Calu3 (cell line): ENCODE measurements at regions not wholly inside any gene's neighbourhood (a gene's known extent, or its start where the extent isn't known, plus 50 kb on each side); places are given as distances from the start of the nearest gene placed in this dataset.

ENCODE experiments used
- BruUV-seq: library from RNA; stranded (reverse); fragments of 400-500 nt; replicated peaks from 2 replicates; lab custom pipeline; 2021; lab: Mats Ljungman, UMichigan
- CTCF ChIA-PET: fragments of 300-600 bp; sonication (Branson Sonifier 250); formaldehyde crosslinking; loops from one replicate; lab custom pipeline; 2022; ENCODE audit warnings: antibody characterized with exemption; lab: Charles Lee
- DNase-seq: peaks from one replicate; pipeline ENCODE4 v3.0.0; 2022
- H3K27ac Mint-ChIP-seq: one replicate; pipeline ENCODE4 v1.8.0; 2022; ENCODE audit warnings: mixed read lengths; ENCODE audit not compliant: unreplicated experiment
- H3K27me3 Mint-ChIP-seq: one replicate; pipeline ENCODE4 v1.8.0; 2022; ENCODE audit warnings: mixed read lengths; ENCODE audit not compliant: unreplicated experiment
- H3K36me3 Mint-ChIP-seq: one replicate; pipeline ENCODE4 v1.8.0; 2022; ENCODE audit warnings: mild to moderate bottlenecking, moderate library complexity, mixed read lengths; ENCODE audit not compliant: insufficient read depth, unreplicated experiment
- H3K4me1 Mint-ChIP-seq: one replicate; pipeline ENCODE4 v1.8.0; 2022; ENCODE audit warnings: mild to moderate bottlenecking, low read depth, mixed read lengths; ENCODE audit not compliant: unreplicated experiment
- H3K4me3 Mint-ChIP-seq: one replicate; pipeline ENCODE4 v1.8.0; 2022; ENCODE audit warnings: mild to moderate bottlenecking, low read depth, moderate library complexity, mixed read lengths; ENCODE audit not compliant: unreplicated experiment
- H3K9me3 Mint-ChIP-seq: one replicate; pipeline ENCODE4 v1.8.0; 2022; ENCODE audit warnings: low read depth, mixed read lengths; ENCODE audit not compliant: unreplicated experiment
- intact Hi-C: fragments of 100-400 bp; cut with micrococcal nuclease; formaldehyde crosslinking; loops from one replicate; pipeline ENCODE4 v1.10.0; 2022; ENCODE audit not compliant: unreplicated experiment
- TF ChIP-seq, protein P1 (sequence below): fragments of 200-600 bp; IDR thresholded peaks from one replicate; pipeline ENCODE4 v1.8.0; 2022; ENCODE audit warnings: antibody characterized with exemption; ENCODE audit not compliant: unreplicated experiment

- CTCF ChIA-PET, result no interaction called here
- Mint-ChIP-seq H3K4me1 (no peaks in the 10 kb centered on the region), H3K4me3 (no peak overlapping the region), H3K27me3 (no peaks in the 10 kb centered on the region), H3K27ac (no peak overlapping the region), H3K36me3 (no peaks in the 10 kb centered on the region), H3K9me3 (peaks cover 3% of the 10 kb centered on the region)
- intact Hi-C loops, result no loop called here
- TF ChIP-seq, protein P1, sequence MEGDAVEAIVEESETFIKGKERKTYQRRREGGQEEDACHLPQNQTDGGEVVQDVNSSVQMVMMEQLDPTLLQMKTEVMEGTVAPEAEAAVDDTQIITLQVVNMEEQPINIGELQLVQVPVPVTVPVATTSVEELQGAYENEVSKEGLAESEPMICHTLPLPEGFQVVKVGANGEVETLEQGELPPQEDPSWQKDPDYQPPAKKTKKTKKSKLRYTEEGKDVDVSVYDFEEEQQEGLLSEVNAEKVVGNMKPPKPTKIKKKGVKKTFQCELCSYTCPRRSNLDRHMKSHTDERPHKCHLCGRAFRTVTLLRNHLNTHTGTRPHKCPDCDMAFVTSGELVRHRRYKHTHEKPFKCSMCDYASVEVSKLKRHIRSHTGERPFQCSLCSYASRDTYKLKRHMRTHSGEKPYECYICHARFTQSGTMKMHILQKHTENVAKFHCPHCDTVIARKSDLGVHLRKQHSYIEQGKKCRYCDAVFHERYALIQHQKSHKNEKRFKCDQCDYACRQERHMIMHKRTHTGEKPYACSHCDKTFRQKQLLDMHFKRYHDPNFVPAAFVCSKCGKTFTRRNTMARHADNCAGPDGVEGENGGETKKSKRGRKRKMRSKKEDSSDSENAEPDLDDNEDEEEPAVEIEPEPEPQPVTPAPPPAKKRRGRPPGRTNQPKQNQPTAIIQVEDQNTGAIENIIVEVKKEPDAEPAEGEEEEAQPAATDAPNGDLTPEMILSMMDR, result no peak
- DNase-seq, result no peak
- BruUV-seq, result no TSS peak
Measured at GRCh38 chrX:138908577-138908976, 197.1 kb upstream of the FGF13 start.

GRCh38 chrX:138897621-138898492 lies 186.3 kb upstream of the FGF13 start:
- H3K9me3 Mint-ChIP-seq, result peaks cover 9% of the 10 kb centered on the region
- TF ChIP-seq, protein P1, result no peak
- CTCF ChIA-PET, result no interaction called here
- no peaks in the 10 kb centered on the region for H3K4me1 Mint-ChIP-seq
- BruUV-seq, result no TSS peak
- H3K27ac Mint-ChIP-seq, result no peak overlapping the region
- intact Hi-C loops, result no loop called here
- H3K27me3 Mint-ChIP-seq, result no peaks in the 10 kb centered on the region
- no peaks in the 10 kb centered on the region for H3K36me3 Mint-ChIP-seq
- no peak overlapping the region for H3K4me3 Mint-ChIP-seq
- DNase-seq, result no peak

GRCh38 chrX:138890491-138890890 lies 179.0 kb upstream of the FGF13 start:
- no peak overlapping the region for H3K4me3 Mint-ChIP-seq
- DNase-seq, result no peak
- H3K27ac Mint-ChIP-seq, result no peak overlapping the region
- TF ChIP-seq, protein P1, result no peak
- H3K27me3 Mint-ChIP-seq, result no peaks in the 10 kb centered on the region
- H3K9me3 Mint-ChIP-seq, result peaks cover 4% of the 10 kb centered on the region
- intact Hi-C loops, result no loop called here
- BruUV-seq, result no TSS peak
- H3K4me1 Mint-ChIP-seq, result no peaks in the 10 kb centered on the region
- H3K36me3 Mint-ChIP-seq, result no peaks in the 10 kb centered on the region
- CTCF ChIA-PET, result no interaction called here

DNA sequence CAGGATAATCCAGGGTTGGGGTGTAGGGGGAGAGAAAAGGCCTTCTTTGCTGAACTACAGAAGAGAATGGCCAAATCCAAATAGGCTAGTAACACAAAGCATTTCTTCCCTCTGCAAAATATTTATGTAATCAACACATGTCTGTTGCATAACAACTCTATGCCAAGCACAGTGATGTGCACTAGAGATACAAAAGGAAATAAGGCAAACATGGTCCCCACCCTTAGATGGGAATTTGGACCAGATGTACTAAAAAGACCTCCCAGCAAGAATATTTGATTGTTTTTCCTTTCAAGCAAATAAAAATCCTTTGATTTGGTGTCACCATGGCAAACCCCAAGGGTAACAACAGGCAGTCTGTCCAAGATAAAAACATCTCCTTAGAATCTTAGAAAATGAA lies 177.6 kb upstream of the FGF13 start:
- CTCF ChIA-PET, result interaction anchor here (0.7 kb wide), 1 partner anchor 41 kb away, joined by 3 read pairs; no protein-coding TSS in a partner anchor
- no peak for DNase-seq
- no peak overlapping the region for H3K27ac Mint-ChIP-seq
- H3K4me3 Mint-ChIP-seq, result no peak overlapping the region
- peaks cover 7% of the 10 kb centered on the region for H3K9me3 Mint-ChIP-seq
- no TSS peak for BruUV-seq
- H3K36me3 Mint-ChIP-seq, result no peaks in the 10 kb centered on the region
- H3K4me1 Mint-ChIP-seq, result no peaks in the 10 kb centered on the region
- TF ChIP-seq, protein P1, result no peak
- no peaks in the 10 kb centered on the region for H3K27me3 Mint-ChIP-seq
- intact Hi-C loops, result no loop called here
